ENCODE measurements at regions not wholly inside any gene's neighbourhood (a gene's known extent, or its start where the extent isn't known, plus 50 kb on each side); places are given as distances from the start of the nearest gene placed in this dataset.

DNA sequence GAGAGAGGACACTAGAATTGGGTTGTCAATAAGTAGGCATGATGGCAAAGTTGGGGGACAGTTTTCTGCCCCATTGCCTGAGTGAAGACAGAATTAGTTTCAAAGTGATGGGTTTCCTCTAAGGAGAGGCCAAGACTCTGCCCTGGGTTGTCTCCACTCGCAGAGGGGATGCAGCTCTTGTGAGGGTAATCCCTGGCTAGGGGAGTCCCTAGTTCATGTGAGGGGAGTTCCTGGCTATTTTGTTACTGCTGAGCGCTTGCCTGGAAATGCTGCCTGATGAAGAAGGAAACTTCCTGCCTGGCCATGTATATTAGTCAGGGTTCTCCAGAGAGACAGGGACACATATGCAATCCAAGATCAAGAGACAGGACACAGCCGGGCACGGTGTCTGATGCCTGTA, 501.5 kb downstream of the BCL11A start:
- DNase-seq (ENCODE audit: low read depth) = no peak

DNA sequence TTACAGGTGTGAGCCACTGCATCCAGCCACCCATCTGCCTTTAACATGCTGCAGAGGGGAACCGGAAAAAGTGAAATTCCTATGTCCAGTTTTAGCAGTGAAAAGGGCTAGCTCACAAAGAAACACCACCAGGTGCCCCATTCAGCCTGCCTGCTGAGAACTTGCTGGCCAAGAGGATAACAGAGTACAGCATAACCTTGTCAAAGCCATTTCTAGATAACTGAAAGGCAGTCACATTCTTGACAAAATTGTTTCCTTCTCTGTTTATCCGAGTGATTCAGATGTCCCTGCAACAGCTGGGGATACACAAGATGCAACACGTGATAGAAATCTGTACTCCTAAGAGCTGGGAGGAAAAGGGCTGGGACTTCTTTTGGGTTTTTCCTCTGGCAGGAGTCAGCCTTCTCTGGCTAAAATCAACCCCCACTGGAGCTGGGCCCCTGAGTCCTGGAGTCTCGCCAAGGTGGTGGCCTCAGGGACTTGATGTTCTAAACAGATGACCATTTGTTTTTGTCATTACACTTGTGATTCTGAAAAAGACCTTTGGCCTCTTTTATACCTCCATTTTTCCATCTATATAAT, 505.4 kb downstream of the BCL11A start:
- TF ChIP-seq, protein P1, sequence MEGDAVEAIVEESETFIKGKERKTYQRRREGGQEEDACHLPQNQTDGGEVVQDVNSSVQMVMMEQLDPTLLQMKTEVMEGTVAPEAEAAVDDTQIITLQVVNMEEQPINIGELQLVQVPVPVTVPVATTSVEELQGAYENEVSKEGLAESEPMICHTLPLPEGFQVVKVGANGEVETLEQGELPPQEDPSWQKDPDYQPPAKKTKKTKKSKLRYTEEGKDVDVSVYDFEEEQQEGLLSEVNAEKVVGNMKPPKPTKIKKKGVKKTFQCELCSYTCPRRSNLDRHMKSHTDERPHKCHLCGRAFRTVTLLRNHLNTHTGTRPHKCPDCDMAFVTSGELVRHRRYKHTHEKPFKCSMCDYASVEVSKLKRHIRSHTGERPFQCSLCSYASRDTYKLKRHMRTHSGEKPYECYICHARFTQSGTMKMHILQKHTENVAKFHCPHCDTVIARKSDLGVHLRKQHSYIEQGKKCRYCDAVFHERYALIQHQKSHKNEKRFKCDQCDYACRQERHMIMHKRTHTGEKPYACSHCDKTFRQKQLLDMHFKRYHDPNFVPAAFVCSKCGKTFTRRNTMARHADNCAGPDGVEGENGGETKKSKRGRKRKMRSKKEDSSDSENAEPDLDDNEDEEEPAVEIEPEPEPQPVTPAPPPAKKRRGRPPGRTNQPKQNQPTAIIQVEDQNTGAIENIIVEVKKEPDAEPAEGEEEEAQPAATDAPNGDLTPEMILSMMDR (IDR thresholded peaks at IDR 0.05; ENCODE audit: low read depth, low read length, missing control alignments) = no peak
- no peak for DNase-seq (ENCODE audit: low read depth)
- no peak overlapping the region for H3K4me3 ChIP-seq (ENCODE audit: low read depth, low read length)

More for the DNA sequence above, 501.5 kb downstream of the BCL11A start:
- H3K4me3 ChIP-seq (ENCODE audit: low read depth, low read length) = no peak overlapping the region
- TF ChIP-seq, protein P1 (IDR thresholded peaks at IDR 0.05; ENCODE audit: low read depth, low read length, missing control alignments) = no peak

DNA sequence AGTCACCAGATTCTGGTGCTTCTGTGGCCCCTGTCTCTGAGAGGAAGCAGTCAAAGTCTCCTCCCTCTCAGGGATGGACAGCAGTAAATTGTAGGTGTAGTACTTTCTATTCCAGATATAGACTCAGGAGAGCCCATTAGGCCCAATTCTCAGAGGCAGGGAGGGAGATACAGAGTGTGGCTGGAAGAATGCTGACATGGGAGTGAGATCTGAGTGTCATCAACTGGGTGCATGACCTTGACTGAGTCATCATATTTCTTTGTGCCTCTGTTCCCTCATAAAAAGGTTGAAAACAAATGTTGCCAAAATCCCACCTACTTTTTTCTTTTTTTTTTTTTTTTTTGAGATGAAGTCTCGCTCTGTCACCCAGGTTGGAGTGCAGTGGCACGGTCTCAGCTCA, 506.1 kb downstream of the BCL11A start:
- H3K4me3 ChIP-seq (ENCODE audit: low read depth, low read length) = no peak overlapping the region
- DNase-seq (ENCODE audit: low read depth) = no peak
- TF ChIP-seq, protein P1 (IDR thresholded peaks at IDR 0.05; ENCODE audit: low read depth, low read length, missing control alignments) = no peak

DNA sequence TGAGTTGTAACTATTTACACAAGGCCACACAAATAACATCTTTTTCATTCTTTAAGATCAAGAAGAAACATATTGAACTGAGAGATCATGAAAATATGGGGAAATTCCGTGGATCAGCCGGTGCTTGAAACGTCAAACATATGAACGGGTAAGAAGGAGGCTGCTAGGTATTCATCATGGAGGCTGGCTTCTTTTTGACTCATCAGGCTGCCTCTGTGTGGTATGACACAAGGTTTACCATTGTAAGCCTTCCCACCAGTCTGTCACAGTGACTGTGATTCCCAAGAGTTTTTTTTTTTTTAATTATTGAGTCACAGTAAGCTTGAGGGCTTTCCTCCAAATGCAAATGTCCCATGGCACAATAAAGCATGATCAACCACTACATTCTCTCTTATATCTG, 506.9 kb downstream of the BCL11A start:
- no peak for DNase-seq (ENCODE audit: low read depth)
- H3K4me3 ChIP-seq (ENCODE audit: low read depth, low read length) = no peak overlapping the region
- TF ChIP-seq, protein P1 (IDR thresholded peaks at IDR 0.05; ENCODE audit: low read depth, low read length, missing control alignments) = no peak

DNA sequence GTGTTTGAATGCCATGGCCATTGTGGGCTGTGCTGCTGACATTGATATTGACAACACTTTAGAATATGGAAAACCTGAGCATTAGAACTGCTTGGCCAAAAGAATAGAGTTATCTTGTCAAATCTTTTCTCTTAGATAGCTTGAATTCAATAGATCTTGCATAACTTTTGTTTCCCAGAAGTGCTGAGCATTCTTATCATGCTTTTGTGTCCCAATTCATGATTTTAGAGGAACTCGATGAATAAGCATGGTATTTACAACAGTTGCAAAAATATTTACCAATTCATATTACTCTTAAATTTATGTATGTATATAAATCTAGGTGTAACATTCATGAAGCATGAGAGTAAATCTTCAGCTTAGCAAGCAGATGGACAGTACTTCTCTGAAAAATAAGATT, 508.0 kb downstream of the BCL11A start:
- H3K4me3 ChIP-seq (ENCODE audit: low read depth, low read length) = no peak overlapping the region
- no peak for DNase-seq (ENCODE audit: low read depth)
- TF ChIP-seq, protein P1 (IDR thresholded peaks at IDR 0.05; ENCODE audit: low read depth, low read length, missing control alignments) = no peak

DNA sequence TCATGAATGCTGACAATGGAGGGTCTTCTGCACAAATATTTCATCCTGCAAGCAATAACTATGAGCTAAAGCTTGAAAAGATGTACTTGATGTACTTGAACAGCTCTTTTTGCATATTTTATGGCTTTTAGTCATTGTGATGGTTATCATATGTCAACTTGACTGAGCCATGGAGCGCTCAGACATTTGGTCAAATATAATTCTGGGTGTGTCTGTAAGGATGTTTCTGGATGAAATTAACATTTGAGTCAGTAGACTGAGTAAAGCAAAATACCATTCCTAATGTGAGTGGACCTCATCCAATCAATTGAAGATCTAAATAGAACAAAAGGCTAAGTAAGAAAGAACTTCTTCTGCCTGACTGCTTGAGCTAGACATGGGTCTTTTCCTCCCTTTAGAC, 509.0 kb downstream of the BCL11A start:
- no peak overlapping the region for H3K4me3 ChIP-seq (ENCODE audit: low read depth, low read length)
- TF ChIP-seq, protein P1 (IDR thresholded peaks at IDR 0.05; ENCODE audit: low read depth, low read length, missing control alignments) = no peak
- DNase-seq (ENCODE audit: low read depth) = no peak

DNA sequence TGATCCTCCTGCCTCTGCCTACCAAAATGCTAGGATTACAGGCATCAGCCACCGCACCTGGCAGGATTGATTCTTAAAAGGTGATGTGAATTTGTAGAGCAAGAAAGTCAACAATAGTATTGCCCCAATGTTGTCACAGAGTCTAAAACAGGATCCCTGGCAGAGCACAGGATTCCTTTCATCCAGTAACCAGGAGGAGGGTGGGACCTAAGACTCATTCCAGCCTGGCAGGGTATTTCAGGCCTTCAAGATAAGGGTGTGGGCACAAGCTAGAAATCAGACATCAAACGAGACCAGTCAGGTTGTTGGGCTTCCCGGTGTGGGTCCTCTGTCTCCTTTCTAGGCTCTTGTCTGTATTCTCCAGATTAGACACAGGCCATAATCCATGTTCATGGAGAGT, 511.4 kb downstream of the BCL11A start:
- TF ChIP-seq, protein P1 (IDR thresholded peaks at IDR 0.05; ENCODE audit: low read depth, low read length, missing control alignments) = no peak
- DNase-seq (ENCODE audit: low read depth) = no peak

More for the DNA sequence above, 511.4 kb downstream of the BCL11A start:
- H3K4me3 ChIP-seq (ENCODE audit: low read depth, low read length) = no peak overlapping the region
